SK-N-SH treated with all-trans-retinoic acid at 6 μM for 48 hours (cell line): ENCODE measurements at regions not wholly inside any gene's neighbourhood (a gene's known extent, or its start where the extent isn't known, plus 50 kb on each side); places are given as distances from the start of the nearest gene placed in this dataset.
A peak's percentile ranks its signal among the peaks of the same experiment; 100 is the strongest.

Experiments
- ATAC-seq: fragments of 200-7000 bp; cut with Tn5 transposase; 3 replicates; pipeline ENCODE4 v1.9.1; 2020; ENCODE audit warnings: mild to moderate bottlenecking, moderate library complexity
- BACH2 ChIP-seq: fragments of 250-450 bp; sonication (Bioruptor Pico); IDR thresholded peaks from 2 replicates; pipeline ENCODE4 v1.9.0; 2021; ENCODE audit warnings: mild to moderate bottlenecking, borderline replicate concordance
- CSDC2 ChIP-seq: fragments of 250-450 bp; sonication (Bioruptor Pico); IDR thresholded peaks from 2 replicates; pipeline ENCODE4 v1.5.0; 2020; ENCODE audit warnings: mild to moderate bottlenecking, moderate library complexity
- GLIS3 ChIP-seq: fragments of 250-450 bp; sonication (Bioruptor Pico); IDR thresholded peaks from 2 replicates; pipeline ENCODE4 v1.5.0; 2020; ENCODE audit warnings: mild to moderate bottlenecking, moderate library complexity
- ISL1 ChIP-seq: fragments of 250-450 bp; sonication (Bioruptor Pico); IDR thresholded peaks from 2 replicates; pipeline ENCODE4 v2.1.2; 2022; ENCODE audit warnings: mild to moderate bottlenecking, moderate library complexity
- OSR1 ChIP-seq: fragments of 250-450 bp; sonication (Bioruptor Pico); IDR thresholded peaks from 2 replicates; pipeline ENCODE4 v1.8.0; 2022; ENCODE audit warnings: moderate library complexity, mild to moderate bottlenecking, inconsistent platforms
- PPARA ChIP-seq: fragments of 250-450 bp; sonication (Bioruptor Pico); IDR thresholded peaks from 2 replicates; pipeline ENCODE4 v1.5.0; 2020; ENCODE audit warnings: mild to moderate bottlenecking, borderline replicate concordance
- SNAI2 ChIP-seq: fragments of 250-450 bp; sonication (Bioruptor Pico); IDR thresholded peaks from 2 replicates; pipeline ENCODE4 v1.5.0; 2020; ENCODE audit warnings: mild to moderate bottlenecking, moderate library complexity
- TCF4 ChIP-seq: fragments of 250-450 bp; sonication (Bioruptor Pico); IDR thresholded peaks from 2 replicates; pipeline ENCODE4 v1.8.0; 2021; ENCODE audit warnings: mild to moderate bottlenecking, moderate library complexity, borderline replicate concordance
- TOX ChIP-seq: fragments of 250-450 bp; sonication (Bioruptor Pico); IDR thresholded peaks from 2 replicates; pipeline ENCODE4 v1.8.0; 2021; ENCODE audit warnings: mild to moderate bottlenecking, moderate library complexity, borderline replicate concordance
- ZFP3 ChIP-seq: fragments of 250-450 bp; sonication (Bioruptor Pico); IDR thresholded peaks from 2 replicates; pipeline ENCODE4 v1.5.0; 2020; ENCODE audit warnings: mild to moderate bottlenecking, moderate library complexity
- ZFP30 ChIP-seq: fragments of 450-650 bp; formaldehyde crosslinking; IDR thresholded peaks from 2 replicates; pipeline ENCODE4 v1.5.0; 2022; ENCODE audit warnings: mild to moderate bottlenecking, moderate library complexity
- TF ChIP-seq, protein P1 (sequence below): fragments of 250-450 bp; sonication (Bioruptor Pico); IDR thresholded peaks from 2 replicates; pipeline ENCODE4 v1.5.1; 2020; ENCODE audit warnings: low read depth, mild to moderate bottlenecking, moderate library complexity
- TF ChIP-seq, protein P2 (sequence below): fragments of 250-450 bp; sonication (Bioruptor Pico); IDR thresholded peaks from 2 replicates; pipeline ENCODE4 v1.8.0; 2020; ENCODE audit warnings: mild to moderate bottlenecking, moderate library complexity, borderline replicate concordance
- TF ChIP-seq, protein P3 (sequence below): fragments of 250-450 bp; sonication (Bioruptor Pico); IDR thresholded peaks from 2 replicates; pipeline ENCODE4 v1.8.0; 2021; ENCODE audit warnings: low read depth, mild to moderate bottlenecking, moderate library complexity, borderline replicate concordance
- TF ChIP-seq, protein P4 (sequence below): fragments of 250-450 bp; sonication (Bioruptor Pico); IDR thresholded peaks from 2 replicates; pipeline ENCODE4 v1.5.1; 2021; ENCODE audit warnings: mild to moderate bottlenecking, moderate library complexity

DNA sequence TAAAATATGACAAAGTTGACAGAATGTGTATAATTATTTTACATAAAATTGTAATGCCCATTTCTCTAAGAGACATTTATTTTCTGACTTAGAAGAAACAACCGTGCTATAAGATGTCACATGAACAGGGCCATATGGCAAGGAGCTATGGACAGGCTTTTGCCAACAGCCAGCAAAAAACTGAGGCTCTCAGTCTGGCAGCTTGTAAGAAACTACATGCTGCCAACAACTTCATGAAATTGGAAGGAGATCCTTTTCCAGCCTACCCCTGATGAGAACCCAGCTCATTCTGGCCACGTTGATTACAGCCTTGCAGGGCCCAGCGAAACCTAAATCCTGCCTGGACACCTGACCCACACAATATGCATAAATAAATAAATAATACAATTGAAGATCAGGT, 250.3 kb upstream of the ARSJ start (continued):
- TF ChIP-seq, protein P1, sequence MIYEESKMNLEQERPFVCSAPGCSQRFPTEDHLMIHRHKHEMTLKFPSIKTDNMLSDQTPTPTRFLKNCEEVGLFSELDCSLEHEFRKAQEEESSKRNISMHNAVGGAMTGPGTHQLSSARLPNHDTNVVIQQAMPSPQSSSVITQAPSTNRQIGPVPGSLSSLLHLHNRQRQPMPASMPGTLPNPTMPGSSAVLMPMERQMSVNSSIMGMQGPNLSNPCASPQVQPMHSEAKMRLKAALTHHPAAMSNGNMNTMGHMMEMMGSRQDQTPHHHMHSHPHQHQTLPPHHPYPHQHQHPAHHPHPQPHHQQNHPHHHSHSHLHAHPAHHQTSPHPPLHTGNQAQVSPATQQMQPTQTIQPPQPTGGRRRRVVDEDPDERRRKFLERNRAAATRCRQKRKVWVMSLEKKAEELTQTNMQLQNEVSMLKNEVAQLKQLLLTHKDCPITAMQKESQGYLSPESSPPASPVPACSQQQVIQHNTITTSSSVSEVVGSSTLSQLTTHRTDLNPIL (CRISPR knock-in tag), result no peak
- TF ChIP-seq OSR1 (CRISPR knock-in tag), result no peak
- TF ChIP-seq, all 23 proteins: peak for 0

DNA sequence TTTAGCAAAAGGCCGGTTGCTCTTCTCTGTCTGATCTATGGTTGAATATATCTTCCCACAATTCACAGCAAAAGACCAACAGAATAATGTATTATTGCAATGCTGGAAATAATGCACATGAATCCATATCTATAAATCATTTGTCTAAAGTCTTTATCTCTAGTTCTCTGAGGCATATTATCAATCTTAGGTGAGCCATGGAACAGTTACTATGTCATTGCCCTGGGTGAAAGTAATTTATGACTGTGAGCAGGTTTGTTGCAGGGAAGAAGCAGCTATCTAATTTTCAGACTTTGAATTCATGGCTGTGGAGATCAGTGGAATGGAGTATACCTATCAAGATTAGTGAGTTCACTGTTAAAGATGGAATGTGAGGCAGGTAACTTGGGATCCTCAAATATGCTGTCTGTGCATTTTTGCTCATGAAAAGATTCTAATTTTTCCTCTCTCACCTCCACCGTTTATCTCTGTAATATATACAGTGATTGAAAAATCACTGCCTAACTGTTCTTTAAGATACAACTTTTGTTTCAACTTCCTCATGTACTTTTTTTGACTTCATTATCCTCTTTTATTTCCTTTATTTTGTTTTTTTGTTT, 256.8 kb upstream of the ARSJ start:
- no peak for TF ChIP-seq PPARA
- TF ChIP-seq GLIS3 (CRISPR knock-in tag), result no peak
- no peak for TF ChIP-seq ZFP30 (CRISPR knock-in tag)
- TF ChIP-seq OSR1 (CRISPR knock-in tag), result no peak
- TF ChIP-seq, protein P1 (CRISPR knock-in tag), result no peak
- TF ChIP-seq TOX, result no peak
- no peak for TF ChIP-seq SNAI2 (CRISPR knock-in tag)
- TF ChIP-seq, all 23 proteins: peak for 0

DNA sequence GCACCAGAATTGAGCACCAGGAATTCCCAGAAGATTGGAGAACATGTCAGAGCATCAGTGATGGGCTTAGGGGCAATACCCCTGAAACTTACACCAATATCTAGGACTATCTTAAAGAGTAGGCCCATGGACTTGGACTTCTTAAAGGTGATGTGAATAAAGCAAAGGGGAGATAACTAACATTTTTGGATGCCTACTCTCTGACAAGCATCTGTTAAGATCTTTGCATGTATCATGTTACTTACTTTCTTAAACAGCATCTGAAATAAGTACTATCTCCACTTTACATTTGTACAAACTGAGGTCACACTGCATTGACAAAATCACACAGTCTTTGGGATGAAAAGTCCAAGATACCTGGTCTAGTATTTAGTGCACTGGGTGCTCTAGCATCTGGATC, 258.6 kb upstream of the ARSJ start:
- TF ChIP-seq, protein P2, sequence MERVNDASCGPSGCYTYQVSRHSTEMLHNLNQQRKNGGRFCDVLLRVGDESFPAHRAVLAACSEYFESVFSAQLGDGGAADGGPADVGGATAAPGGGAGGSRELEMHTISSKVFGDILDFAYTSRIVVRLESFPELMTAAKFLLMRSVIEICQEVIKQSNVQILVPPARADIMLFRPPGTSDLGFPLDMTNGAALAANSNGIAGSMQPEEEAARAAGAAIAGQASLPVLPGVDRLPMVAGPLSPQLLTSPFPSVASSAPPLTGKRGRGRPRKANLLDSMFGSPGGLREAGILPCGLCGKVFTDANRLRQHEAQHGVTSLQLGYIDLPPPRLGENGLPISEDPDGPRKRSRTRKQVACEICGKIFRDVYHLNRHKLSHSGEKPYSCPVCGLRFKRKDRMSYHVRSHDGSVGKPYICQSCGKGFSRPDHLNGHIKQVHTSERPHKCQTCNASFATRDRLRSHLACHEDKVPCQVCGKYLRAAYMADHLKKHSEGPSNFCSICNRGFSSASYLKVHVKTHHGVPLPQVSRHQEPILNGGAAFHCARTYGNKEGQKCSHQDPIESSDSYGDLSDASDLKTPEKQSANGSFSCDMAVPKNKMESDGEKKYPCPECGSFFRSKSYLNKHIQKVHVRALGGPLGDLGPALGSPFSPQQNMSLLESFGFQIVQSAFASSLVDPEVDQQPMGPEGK, result no peak
- no peak for TF ChIP-seq ISL1 (CRISPR knock-in tag)
- peak; percentile 70 for ATAC-seq

More for the DNA sequence above, 256.8 kb upstream of the ARSJ start:
- no peak for ATAC-seq

DNA sequence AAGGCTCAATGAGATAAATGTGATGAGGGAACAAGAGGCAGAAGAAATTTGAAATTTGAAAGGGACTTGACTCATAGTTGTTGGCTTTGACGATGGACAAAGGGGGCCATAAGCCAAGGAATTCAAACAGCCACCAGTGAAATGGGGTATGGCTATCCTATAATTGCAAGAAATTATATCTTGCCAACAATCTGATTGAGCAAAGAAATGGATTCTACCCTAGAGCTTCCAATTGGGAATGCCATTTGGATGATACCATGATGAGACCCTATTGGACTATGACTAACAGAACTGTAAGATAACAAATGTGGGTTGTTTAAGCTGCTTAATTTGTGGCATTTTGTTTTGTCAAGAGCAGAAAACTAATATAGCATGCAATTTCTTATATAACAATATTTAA, 270.1 kb upstream of the ARSJ start:
- TF ChIP-seq GLIS3 (CRISPR knock-in tag) (0 out of 2 replicates have a peak, but pooled peaks have one; percentile 53), ZFP30 (CRISPR knock-in tag) (no peak), ISL1 (CRISPR knock-in tag) (peak; percentile 82)
- ATAC-seq, result peak; percentile 14; the same call in 1 of the 3 replicates

DNA sequence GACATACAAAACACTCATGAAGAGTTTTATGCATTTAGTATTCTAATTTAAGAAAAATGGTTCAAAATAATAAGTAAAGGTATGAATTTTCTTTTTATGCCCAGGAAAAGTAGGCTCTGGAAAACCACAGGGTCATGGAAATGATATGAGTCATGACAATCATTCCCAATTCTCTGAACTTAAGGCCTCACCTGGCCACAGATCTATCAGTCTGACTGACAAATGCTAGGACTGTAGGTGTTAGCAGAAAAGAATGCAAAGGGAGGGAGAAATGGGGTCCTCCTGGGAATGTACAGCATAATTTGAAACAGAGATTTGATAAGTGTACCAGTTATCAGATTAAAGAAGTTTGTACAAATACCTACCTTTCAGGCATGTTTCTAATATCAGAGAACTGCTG, 270.5 kb upstream of the ARSJ start:
- TF ChIP-seq PPARA, result no peak
- no peak for TF ChIP-seq SNAI2 (CRISPR knock-in tag)
- TF ChIP-seq, protein P3, sequence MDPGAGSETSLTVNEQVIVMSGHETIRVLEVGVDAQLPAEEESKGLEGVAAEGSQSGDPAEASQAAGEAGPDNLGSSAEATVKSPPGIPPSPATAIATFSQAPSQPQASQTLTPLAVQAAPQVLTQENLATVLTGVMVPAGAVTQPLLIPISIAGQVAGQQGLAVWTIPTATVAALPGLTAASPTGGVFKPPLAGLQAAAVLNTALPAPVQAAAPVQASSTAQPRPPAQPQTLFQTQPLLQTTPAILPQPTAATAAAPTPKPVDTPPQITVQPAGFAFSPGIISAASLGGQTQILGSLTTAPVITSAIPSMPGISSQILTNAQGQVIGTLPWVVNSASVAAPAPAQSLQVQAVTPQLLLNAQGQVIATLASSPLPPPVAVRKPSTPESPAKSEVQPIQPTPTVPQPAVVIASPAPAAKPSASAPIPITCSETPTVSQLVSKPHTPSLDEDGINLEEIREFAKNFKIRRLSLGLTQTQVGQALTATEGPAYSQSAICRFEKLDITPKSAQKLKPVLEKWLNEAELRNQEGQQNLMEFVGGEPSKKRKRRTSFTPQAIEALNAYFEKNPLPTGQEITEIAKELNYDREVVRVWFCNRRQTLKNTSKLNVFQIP (CRISPR knock-in tag), result no peak
- peak; percentile 21; the same call in 1 of the 2 replicates for TF ChIP-seq CSDC2 (CRISPR knock-in tag)
- no peak for TF ChIP-seq TCF4 (CRISPR knock-in tag)
- TF ChIP-seq, protein P4, sequence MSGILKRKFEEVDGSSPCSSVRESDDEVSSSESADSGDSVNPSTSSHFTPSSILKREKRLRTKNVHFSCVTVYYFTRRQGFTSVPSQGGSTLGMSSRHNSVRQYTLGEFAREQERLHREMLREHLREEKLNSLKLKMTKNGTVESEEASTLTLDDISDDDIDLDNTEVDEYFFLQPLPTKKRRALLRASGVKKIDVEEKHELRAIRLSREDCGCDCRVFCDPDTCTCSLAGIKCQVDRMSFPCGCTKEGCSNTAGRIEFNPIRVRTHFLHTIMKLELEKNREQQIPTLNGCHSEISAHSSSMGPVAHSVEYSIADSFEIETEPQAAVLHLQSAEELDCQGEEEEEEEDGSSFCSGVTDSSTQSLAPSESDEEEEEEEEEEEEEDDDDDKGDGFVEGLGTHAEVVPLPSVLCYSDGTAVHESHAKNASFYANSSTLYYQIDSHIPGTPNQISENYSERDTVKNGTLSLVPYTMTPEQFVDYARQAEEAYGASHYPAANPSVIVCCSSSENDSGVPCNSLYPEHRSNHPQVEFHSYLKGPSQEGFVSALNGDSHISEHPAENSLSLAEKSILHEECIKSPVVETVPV (CRISPR knock-in tag), result no peak
- TF ChIP-seq, all 23 proteins: peak for 1
- no peak; the same call in 1 of the 3 replicates for ATAC-seq

DNA sequence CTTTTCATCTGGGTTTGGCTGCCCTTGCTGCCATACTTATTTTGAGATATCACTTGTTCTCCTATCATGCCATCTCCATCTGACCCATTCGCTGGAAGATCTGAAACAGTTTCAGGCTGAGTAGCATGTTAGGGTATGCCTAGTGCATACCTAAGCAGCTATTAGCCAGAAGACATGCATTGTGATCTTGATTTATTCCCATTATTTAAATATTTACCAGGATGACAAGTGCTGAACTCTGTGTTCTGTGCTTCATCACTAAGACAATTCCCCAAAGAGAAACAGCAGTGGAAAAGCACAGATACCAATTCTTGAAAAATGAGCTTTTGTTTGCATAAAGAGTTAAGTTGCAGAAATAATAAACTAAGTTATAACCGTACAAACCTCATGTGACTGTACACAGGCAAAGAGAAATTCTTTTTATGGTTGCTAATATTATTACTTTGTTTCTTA, 271.0 kb upstream of the ARSJ start:
- ATAC-seq, result peak; percentile 95
- TF ChIP-seq BACH2 (CRISPR knock-in tag), result no peak
- TF ChIP-seq, protein P1 (CRISPR knock-in tag), result peak; percentile 75
- 0 out of 2 replicates have a peak, but pooled peaks have one; percentile 63 for TF ChIP-seq TOX
- TF ChIP-seq, protein P4 (CRISPR knock-in tag), result no peak
- TF ChIP-seq TCF4 (CRISPR knock-in tag), result 0 out of 2 replicates have a peak, but pooled peaks have one; percentile 14
- peak; percentile 3; the same call in 1 of the 2 replicates for TF ChIP-seq CSDC2 (CRISPR knock-in tag)
- TF ChIP-seq, protein P2, result 0 out of 2 replicates have a peak, but pooled peaks have one; percentile 23
- no peak for TF ChIP-seq ZFP3 (CRISPR knock-in tag)
- TF ChIP-seq ISL1 (CRISPR knock-in tag), result peak; percentile 96
